AG04450 (cell line): ENCODE measurements at regions not wholly inside any gene's neighbourhood (a gene's known extent, or its start where the extent isn't known, plus 50 kb on each side); places are given as distances from the start of the nearest gene placed in this dataset.
"Not testable (repeated sequence)": the region's sequence is repeated elsewhere in the genome, so short reads cannot be mapped to it uniquely, and the experiment has no call there.

ENCODE experiments used
- CTCF ChIA-PET: fragments of 300-600, 350-600 bp; formaldehyde crosslinking; extraction: SDS; loops from one replicate; lab custom pipeline; 2022; ENCODE audit warnings: antibody characterized with exemption, inconsistent platforms; lab: Charles Lee
- POLR2A ChIA-PET: fragments of 350-600 bp; formaldehyde crosslinking; extraction: SDS; loops from one replicate; lab custom pipeline; 2021; ENCODE audit warnings: antibody characterized with exemption, inconsistent platforms; lab: Yijun Ruan, JAX
- DNase-seq: peaks from one replicate; pipeline ENCODE4 v3.0.0-alpha.2; 2011; ENCODE audit warnings: low read depth, low spot score
- H3K27ac ChIP-seq: one replicate; pipeline ENCODE4 v1.5.1; 2012; ENCODE audit warnings: low read depth, low read length, control low read depth
- H3K27me3 ChIP-seq: one replicate; pipeline ENCODE4 v1.6.0; 2012; ENCODE audit warnings: low read length; ENCODE audit not compliant: control insufficient read depth, insufficient read depth
- H3K4me3 ChIP-seq: 2 replicates; pipeline ENCODE4 v1.5.1; 2011; ENCODE audit warnings: mild to moderate bottlenecking, low read depth, low read length, control low read depth
- H3K9me3 ChIP-seq: 2 replicates; pipeline ENCODE4 v1.5.1; 2012; ENCODE audit warnings: low read length; ENCODE audit not compliant: control insufficient read depth, insufficient read depth
- CTCF ChIP-seq: IDR thresholded peaks from 2 replicates; pipeline ENCODE4 v1.5.1; 2011; ENCODE audit warnings: low read depth, low read length, control low read depth, inconsistent platforms

GRCh38 chr3:130203633-130204032 is 122.0 kb downstream of the ALG1L2 start:
- CTCF ChIA-PET, DNase-seq, H3K27me3 ChIP-seq, H3K27ac ChIP-seq, H3K9me3 ChIP-seq, H3K4me3 ChIP-seq, POLR2A ChIA-PET: not testable (repeated sequence)

DNA sequence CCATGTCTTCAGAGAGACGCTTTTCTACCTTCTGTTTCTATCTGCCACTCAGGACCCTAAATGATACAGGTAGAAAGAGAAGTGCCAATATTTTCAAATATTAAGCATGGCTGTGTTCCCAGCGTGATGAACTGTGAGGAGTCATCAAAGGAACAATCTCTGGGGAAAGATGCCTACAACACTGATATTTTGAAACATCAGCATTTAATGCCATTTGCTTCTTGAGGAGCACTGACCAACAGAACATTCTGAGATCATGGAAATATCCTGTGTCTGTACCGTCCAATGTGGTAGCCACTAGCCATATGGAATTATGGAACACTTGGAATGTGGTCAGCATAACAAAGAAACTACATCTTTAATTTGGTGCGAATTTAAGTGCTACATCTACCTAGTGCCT is 117.9 kb upstream of the COL6A5 start:
- ChIA-PET CTCF (no interaction called here), POLR2A (no interaction called here)
- no peak overlapping the region for H3K27ac ChIP-seq
- H3K4me3 ChIP-seq, result no peak overlapping the region
- H3K27me3 ChIP-seq, result peaks cover 2% of the 10 kb centered on the region
- DNase-seq, result no peak
- no peak for TF ChIP-seq CTCF
- H3K9me3 ChIP-seq, result no peaks in the 10 kb centered on the region

DNA sequence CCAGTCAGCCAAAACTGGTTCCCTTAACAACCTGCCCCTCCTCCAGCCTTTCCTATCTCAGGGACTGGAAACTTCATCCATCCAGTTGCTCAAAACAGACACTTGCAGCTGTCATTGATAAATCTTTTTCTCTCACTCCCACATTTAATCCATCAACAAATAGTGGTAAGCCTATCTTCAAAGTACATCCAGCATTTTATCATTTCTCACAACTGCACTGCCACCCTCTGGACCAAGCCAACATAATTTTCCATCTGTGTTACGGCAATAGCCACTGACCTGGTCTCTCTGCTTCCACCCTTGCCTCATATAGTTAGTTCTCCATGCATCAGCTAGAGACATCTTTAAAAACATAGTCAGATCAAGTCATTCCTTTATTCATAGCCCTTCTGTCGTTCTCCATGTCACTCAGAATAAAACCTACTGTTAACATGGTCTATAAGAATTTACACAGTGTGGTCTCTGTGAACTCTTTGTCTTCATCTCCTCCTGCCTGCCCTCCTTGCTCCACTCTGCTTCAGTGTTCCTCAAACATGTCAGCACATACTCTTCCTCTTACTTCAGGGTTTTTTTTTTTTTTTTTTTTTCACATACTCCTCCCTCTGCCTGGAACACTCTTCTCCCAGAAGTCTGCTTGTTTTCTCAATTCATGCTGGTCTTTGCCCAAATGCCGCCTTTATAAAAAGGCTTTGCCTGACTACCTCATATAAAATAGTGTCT is 102.5 kb upstream of the COL6A5 start:
- Histone ChIP-seq H3K27me3 (no peaks in the 10 kb centered on the region), H3K9me3 (no peaks in the 10 kb centered on the region), H3K27ac (no peak overlapping the region), H3K4me3 (no peak overlapping the region)
- peak; percentile 25 for TF ChIP-seq CTCF
- ChIA-PET CTCF (interaction anchor here (1.0 to 1.3 kb wide), 2 partner anchors 300 to 302 kb away, joined by 3 to 6 read pairs; no protein-coding TSS in a partner anchor), POLR2A (no interaction called here)
- DNase-seq, result no peak

DNA sequence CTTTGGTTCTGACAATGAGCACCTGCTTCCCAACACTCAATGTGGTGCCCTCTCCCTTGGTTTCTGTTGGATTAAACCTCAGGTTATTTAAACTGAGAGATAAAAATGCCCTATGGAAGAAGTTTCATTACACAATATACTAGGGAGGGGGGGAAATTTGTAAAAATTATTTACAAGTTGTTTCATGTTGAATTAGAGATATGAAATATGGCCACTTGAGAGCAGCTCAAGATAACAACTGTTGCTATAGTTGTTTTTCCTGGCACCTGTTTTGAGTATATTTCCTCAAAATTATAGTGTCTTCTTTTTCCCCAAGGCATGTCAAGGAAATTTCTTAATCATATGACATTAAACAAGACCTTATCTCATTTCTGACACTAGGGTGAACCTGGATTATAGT is 101.7 kb upstream of the COL6A5 start:
- ChIA-PET POLR2A (no interaction called here), CTCF (no interaction called here)
- Histone ChIP-seq H3K27ac (no peak overlapping the region), H3K4me3 (no peak overlapping the region), H3K27me3 (no peaks in the 10 kb centered on the region), H3K9me3 (no peaks in the 10 kb centered on the region)
- TF ChIP-seq CTCF, result no peak
- no peak for DNase-seq

- H3K27ac ChIP-seq, result no peak overlapping the region
- ChIA-PET POLR2A (no interaction called here), CTCF (no interaction called here)
- no peak for DNase-seq
- TF ChIP-seq CTCF, result no peak
- no peaks in the 10 kb centered on the region for H3K27me3 ChIP-seq
- no peak overlapping the region for H3K4me3 ChIP-seq
- no peaks in the 10 kb centered on the region for H3K9me3 ChIP-seq
These were observed 94.5 kb upstream of the COL6A5 start for GRCh38 chr3:130250982-130251381.
